Neuronal stem cell (in vitro differentiated cells): ENCODE measurements at regions not wholly inside any gene's neighbourhood (a gene's known extent, or its start where the extent isn't known, plus 50 kb on each side); places are given as distances from the start of the nearest gene placed in this dataset.
"Not testable (repeated sequence)": the region's sequence is repeated elsewhere in the genome, so short reads cannot be mapped to it uniquely, and the experiment has no call there.

Experiments used
- DNase-seq: peaks from one replicate; pipeline ENCODE4 v3.0.0-alpha.2; 2013; ENCODE audit warnings: low spot score
- H2AFZ ChIP-seq: one replicate; pipeline ENCODE4 v1.6.1; 2013; ENCODE audit warnings: mild to moderate bottlenecking, low read length, inconsistent platforms
- H2AK5ac ChIP-seq: 2 replicates; pipeline ENCODE4 v1.6.1; 2013; ENCODE audit warnings: low read depth, mild to moderate bottlenecking, inconsistent platforms, low read length, moderate library complexity, mixed read lengths
- H2BK120ac ChIP-seq: 2 replicates; pipeline ENCODE4 v1.6.1; 2013; ENCODE audit warnings: low read depth, mild to moderate bottlenecking, inconsistent platforms, low read length, moderate library complexity, mixed read lengths
- H2BK12ac ChIP-seq: one replicate; pipeline ENCODE4 v1.6.1; 2013; ENCODE audit warnings: low read length, inconsistent platforms
- H2BK15ac ChIP-seq: 2 replicates; pipeline ENCODE4 v1.6.1; 2013; ENCODE audit warnings: mild to moderate bottlenecking, low read length, inconsistent platforms, mixed read lengths
- H2BK5ac ChIP-seq: one replicate; pipeline ENCODE4 v1.6.1; 2013; ENCODE audit warnings: inconsistent platforms, mild to moderate bottlenecking, low read length, moderate library complexity
- H3K14ac ChIP-seq: one replicate; pipeline ENCODE4 v1.6.1; 2013; ENCODE audit warnings: low read length, inconsistent platforms
- H3K18ac ChIP-seq: 2 replicates; pipeline ENCODE4 v1.6.1; 2013; ENCODE audit warnings: low read length, inconsistent platforms
- H3K23ac ChIP-seq: 2 replicates; pipeline ENCODE4 v1.6.1; 2013; ENCODE audit warnings: low read depth, mild to moderate bottlenecking, mixed read lengths, low read length, inconsistent platforms; ENCODE audit not compliant: poor library complexity
- H3K27ac ChIP-seq: replicated peaks from 3 replicates; pipeline ENCODE4 v1.5.1; 2013; ENCODE audit warnings: low read length, inconsistent platforms
- H3K27me3 ChIP-seq, 3 experiments: 2 replicates each; pipeline ENCODE4 v1.6.1; 2013; ENCODE audit warnings: low read length in 3 of 3, mild to moderate bottlenecking in 2 of 3, inconsistent platforms in 1 of 3, low read depth in 1 of 3, mixed read lengths in 1 of 3, moderate library complexity in 1 of 3; ENCODE audit not compliant: control insufficient read depth in 3 of 3, insufficient read depth in 3 of 3
- H3K36me3 ChIP-seq, 2 donors: replicated peaks in 1 of 2; 2 replicates each; pipeline ENCODE4 v1.6.1; 2013; ENCODE audit warnings: low read length in 2 of 2; ENCODE audit not compliant: control insufficient read depth in 2 of 2, insufficient read depth in 2 of 2
- H3K4ac ChIP-seq: 2 replicates; pipeline ENCODE4 v1.6.1; 2013; ENCODE audit warnings: inconsistent platforms, mild to moderate bottlenecking, low read length, moderate library complexity
- H3K4me1 ChIP-seq, 2 donors: 1 replicate in 1 of 2; 2 replicates in 1 of 2; pipeline ENCODE4 v1.6.1; 2013; ENCODE audit warnings: low read length in 2 of 2, low read depth in 1 of 2; ENCODE audit not compliant: control insufficient read depth in 2 of 2, insufficient read depth in 1 of 2
- H3K4me2 ChIP-seq: one replicate; pipeline ENCODE4 v1.6.1; 2013; ENCODE audit warnings: mild to moderate bottlenecking, low read length, inconsistent platforms; ENCODE audit not compliant: insufficient read depth, poor library complexity, severe bottlenecking
- H3K4me3 ChIP-seq, 2 donors: 2 replicates each; pipeline ENCODE4 v1.5.1; 2013; ENCODE audit warnings: low read length in 2 of 2, mild to moderate bottlenecking in 2 of 2, inconsistent platforms in 1 of 2, moderate library complexity in 1 of 2
- H3K79me1 ChIP-seq: one replicate; pipeline ENCODE4 v1.6.1; 2013; ENCODE audit warnings: low read depth, mild to moderate bottlenecking, inconsistent platforms, low read length, moderate library complexity
- H3K9ac ChIP-seq: one replicate; pipeline ENCODE4 v1.6.1; 2013; ENCODE audit warnings: mild to moderate bottlenecking, low read depth, low read length, inconsistent platforms; ENCODE audit not compliant: poor library complexity
- H3K9me3 ChIP-seq, 2 donors: replicated peaks in 1 of 2; 2 replicates each; pipeline versions ENCODE3 to v1.6.1; 2013; ENCODE audit warnings: low read length in 2 of 2, mild to moderate bottlenecking in 2 of 2, inconsistent platforms in 1 of 2, low read depth in 1 of 2, mixed read lengths in 1 of 2, moderate library complexity in 1 of 2; ENCODE audit not compliant: control insufficient read depth in 2 of 2, insufficient read depth in 1 of 2
- H4K8ac ChIP-seq: one replicate; pipeline ENCODE4 v1.6.1; 2013; ENCODE audit warnings: low read depth, mild to moderate bottlenecking, inconsistent platforms, low read length, moderate library complexity
- H4K91ac ChIP-seq: one replicate; pipeline ENCODE4 v1.6.1; 2013; ENCODE audit warnings: low read length, low read depth, mild to moderate bottlenecking, inconsistent platforms; ENCODE audit not compliant: poor library complexity
- WGBS, 2 donors: extraction: QIAGEN DNeasy Blood & Tissue Kit; methylation state at CpG; one replicate each; pipeline ENCODE4 v1.1.7; 2013; ENCODE audit warnings: missing lambda C conversion rate in 2 of 2, mixed read lengths in 1 of 2; ENCODE audit not compliant: insufficient read length in 2 of 2, insufficient replicate concordance in 1 of 2; ENCODE audit errors: extremely low coverage in 2 of 2; 5-methylcytosine and 5-hydroxymethylcytosine counted together

- H2AK5ac ChIP-seq: no peak overlapping the region
- no peak overlapping the region for H3K4me2 ChIP-seq
- H3K9me3 ChIP-seq: no peaks in the 10 kb centered on the region
- H3K79me1 ChIP-seq: no peaks in the 10 kb centered on the region
- no peaks in the 10 kb centered on the region for H3K4me1 ChIP-seq
- H4K91ac ChIP-seq: no peak overlapping the region
- no peaks in the 10 kb centered on the region for H3K36me3 ChIP-seq
- no peak overlapping the region for H3K4me3 ChIP-seq
- no peak overlapping the region for H3K23ac ChIP-seq
- H2BK12ac ChIP-seq: no peak overlapping the region
- no peak overlapping the region for H4K8ac ChIP-seq
- H2BK5ac ChIP-seq: no peak overlapping the region
- no peak overlapping the region for H2BK120ac ChIP-seq
- H3K9ac ChIP-seq: no peak overlapping the region
- H3K27me3 ChIP-seq: no peaks in the 10 kb centered on the region
- H2AFZ ChIP-seq: no peak overlapping the region
- H3K18ac ChIP-seq: no peak overlapping the region
- H3K4ac ChIP-seq: no peak overlapping the region
- WGBS, 2 donors: no CpG with 5 or more reads among the region's 2 CpGs
- H3K27ac ChIP-seq: no peak overlapping the region
- no peak overlapping the region for H2BK15ac ChIP-seq
- no peak overlapping the region for H3K14ac ChIP-seq
- DNase-seq: no peak
These were observed 285.4 kb downstream of the C11orf87 start for GRCh38 chr11:109707411-109707810.

DNA sequence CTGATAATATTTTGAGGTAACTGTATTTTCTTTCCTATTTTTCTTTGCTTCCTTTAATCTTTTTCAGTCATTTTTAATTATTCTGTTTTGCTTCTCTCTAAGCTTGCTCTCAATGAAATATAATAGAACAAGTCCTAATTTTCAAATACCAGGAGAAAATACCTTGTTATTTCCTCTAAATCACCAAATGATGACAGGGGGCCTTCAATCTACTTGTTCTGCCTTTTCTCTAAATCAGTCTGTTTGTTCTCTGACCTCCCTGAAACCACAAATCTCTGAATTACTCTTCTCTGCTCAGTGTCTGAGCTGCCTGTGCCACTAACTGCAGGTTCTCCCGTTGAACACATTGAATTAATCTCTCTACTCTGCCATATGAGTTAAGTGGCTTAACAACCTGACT lies 286.2 kb downstream of the C11orf87 start:
- Histone ChIP-seq H3K4me3 (no peak overlapping the region), H3K4ac (no peak overlapping the region), H3K4me1 (no peaks in the 10 kb centered on the region), H3K27me3 (no peaks in the 10 kb centered on the region), H3K36me3 (no peaks in the 10 kb centered on the region), H3K4me2 (no peak overlapping the region), H3K27ac (no peak overlapping the region), H2BK5ac (no peak overlapping the region), H4K8ac (no peak overlapping the region), H2AFZ (peak overlapping the region; percentile 49), H3K9ac (no peak overlapping the region), H2BK15ac (no peak overlapping the region), H3K14ac (no peak overlapping the region), H3K18ac (no peak overlapping the region), H3K9me3 (no peaks in the 10 kb centered on the region), H3K79me1 (no peaks in the 10 kb centered on the region), H3K23ac (no peak overlapping the region), H2BK120ac (no peak overlapping the region), H2AK5ac (no peak overlapping the region), H4K91ac (no peak overlapping the region), H2BK12ac (no peak overlapping the region)
- DNase-seq: no peak
- WGBS, 2 donors: no CpG with 5 or more reads among the region's 1 CpG

GRCh38 chr11:109714444-109714843 lies 292.5 kb downstream of the C11orf87 start:
- H3K18ac ChIP-seq, H3K4ac ChIP-seq, H2BK5ac ChIP-seq, H2BK12ac ChIP-seq, H2BK120ac ChIP-seq, H2AK5ac ChIP-seq, H3K9ac ChIP-seq, H3K36me3 ChIP-seq, DNase-seq, H2AFZ ChIP-seq, H3K79me1 ChIP-seq, H2BK15ac ChIP-seq, H4K8ac ChIP-seq, H3K23ac ChIP-seq, H3K27ac ChIP-seq, H3K27me3 ChIP-seq, H4K91ac ChIP-seq, H3K14ac ChIP-seq, H3K4me3 ChIP-seq, H3K9me3 ChIP-seq, H3K4me1 ChIP-seq: not testable (repeated sequence)
- peak overlapping the region; percentile 11 for H3K4me2 ChIP-seq
- WGBS, 2 donors: no CpG with 5 or more reads among the region's 2 CpGs

DNA sequence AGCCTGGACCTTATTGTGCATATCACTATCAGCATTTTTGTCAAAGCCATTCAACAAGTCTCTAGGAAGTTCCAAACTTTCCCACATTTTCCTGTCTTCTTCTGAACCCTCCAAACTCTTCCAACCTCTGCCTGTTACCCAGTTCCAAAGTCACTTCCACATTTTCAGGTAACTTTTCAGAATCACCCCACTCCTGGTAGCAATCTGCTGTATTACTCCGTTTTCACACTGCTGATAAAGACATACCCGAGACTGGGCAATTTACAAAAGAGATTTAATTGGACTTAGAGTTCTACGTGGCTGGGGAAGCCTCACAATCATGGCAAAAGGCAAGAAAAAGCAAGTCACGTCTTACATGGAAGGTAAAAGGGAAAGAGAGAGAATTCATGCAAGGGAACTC lies 293.4 kb downstream of the C11orf87 start:
- not testable (repeated sequence) for H3K14ac ChIP-seq, H3K4me3 ChIP-seq, H3K18ac ChIP-seq, H3K9me3 ChIP-seq, H4K91ac ChIP-seq, H2BK5ac ChIP-seq, H3K23ac ChIP-seq, H2AK5ac ChIP-seq, H3K9ac ChIP-seq, H2BK12ac ChIP-seq, H2AFZ ChIP-seq, H3K4me1 ChIP-seq, H4K8ac ChIP-seq, H3K36me3 ChIP-seq, H2BK15ac ChIP-seq, H3K4me2 ChIP-seq, H3K27me3 ChIP-seq, H3K4ac ChIP-seq, H3K79me1 ChIP-seq, H3K27ac ChIP-seq, H2BK120ac ChIP-seq, DNase-seq
- no CpG with 5 or more reads among the region's 4 CpGs for WGBS, 2 donors
